GM21381 (cell line): ENCODE measurements at regions not wholly inside any gene's neighbourhood (a gene's known extent, or its start where the extent isn't known, plus 50 kb on each side); places are given as distances from the start of the nearest gene placed in this dataset.
"Not testable (repeated sequence)": the region's sequence is repeated elsewhere in the genome, so short reads cannot be mapped to it uniquely, and the experiment has no call there.

Source experiments
- ATAC-seq: cut with Tn5 transposase; IDR thresholded peaks from one replicate; pipeline ENCODE4 v1.9.1; 2021; ENCODE audit warnings: mild to moderate bottlenecking, moderate library complexity; ENCODE audit not compliant: unreplicated experiment

DNA sequence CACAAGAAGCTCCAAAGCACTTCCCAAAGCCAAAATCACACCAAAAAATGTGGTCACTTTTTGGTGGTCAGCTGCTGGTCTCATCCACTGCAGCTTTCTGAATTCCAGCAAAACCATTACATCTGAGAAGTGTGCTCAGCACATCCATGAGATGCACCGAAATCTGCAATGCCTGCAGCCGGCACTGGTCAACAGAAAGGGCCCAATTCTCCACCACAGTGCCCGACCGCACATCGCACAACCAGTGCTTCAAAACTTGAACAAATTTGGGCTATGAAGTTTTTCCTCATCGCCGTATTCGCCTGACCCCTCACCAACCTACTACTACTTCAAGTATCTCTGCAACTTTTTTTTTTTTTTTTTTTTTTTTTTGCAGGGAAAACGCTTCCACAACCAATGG is 89.9 kb upstream of the LUZP2 start:
- no peak for ATAC-seq

GRCh38 chr11:24407733-24408132 is 89.1 kb upstream of the LUZP2 start:
- ATAC-seq, result no peak

DNA sequence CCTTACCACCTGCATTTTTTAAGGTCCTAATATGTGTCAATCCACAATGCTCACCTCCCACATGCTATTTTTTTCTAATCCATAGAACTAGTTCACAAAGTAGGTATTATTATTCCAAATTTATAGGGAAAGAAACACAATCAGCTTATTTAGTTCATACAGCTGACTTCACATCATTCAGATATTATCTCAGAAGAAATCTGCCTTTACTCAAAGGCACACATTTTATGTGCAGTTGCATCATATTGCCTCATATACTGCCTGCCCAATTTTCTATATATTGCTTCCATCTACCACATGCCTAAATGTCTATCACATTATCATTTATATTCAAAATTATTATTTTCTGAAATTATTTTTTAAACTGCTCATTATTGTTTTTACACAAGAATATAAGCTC is 88.7 kb upstream of the LUZP2 start:
- no peak for ATAC-seq

GRCh38 chr11:24411791-24412190 is 85.1 kb upstream of the LUZP2 start:
- no peak for ATAC-seq

- ATAC-seq, result no peak
These were observed 84.1 kb upstream of the LUZP2 start for GRCh38 chr11:24412722-24413121.

GRCh38 chr11:24413391-24413790 is 83.5 kb upstream of the LUZP2 start:
- ATAC-seq, result no peak

- ATAC-seq, result not testable (repeated sequence)
These were observed 80.8 kb upstream of the LUZP2 start for GRCh38 chr11:24415955-24416636.

DNA sequence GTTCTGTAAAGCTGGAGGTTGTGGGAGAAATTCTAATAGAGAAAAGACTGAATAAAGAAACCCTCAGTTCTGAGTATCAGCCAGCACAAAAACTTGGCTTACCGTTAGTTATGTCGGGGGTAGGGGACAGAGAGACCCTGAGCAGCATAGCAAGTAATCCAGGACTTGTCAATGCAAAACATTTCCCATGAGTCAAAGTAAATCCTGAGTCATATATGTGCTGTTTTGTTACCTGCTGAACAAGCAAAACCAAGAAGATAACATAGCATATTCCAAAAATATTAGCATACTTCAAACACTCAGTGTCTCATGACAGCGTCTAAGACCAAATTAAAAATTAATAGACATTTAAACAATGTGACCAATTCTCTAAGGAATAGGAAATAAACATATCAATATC is 75.1 kb upstream of the LUZP2 start:
- no peak for ATAC-seq

GRCh38 chr11:24422376-24422775 is 74.5 kb upstream of the LUZP2 start:
- no peak for ATAC-seq

DNA sequence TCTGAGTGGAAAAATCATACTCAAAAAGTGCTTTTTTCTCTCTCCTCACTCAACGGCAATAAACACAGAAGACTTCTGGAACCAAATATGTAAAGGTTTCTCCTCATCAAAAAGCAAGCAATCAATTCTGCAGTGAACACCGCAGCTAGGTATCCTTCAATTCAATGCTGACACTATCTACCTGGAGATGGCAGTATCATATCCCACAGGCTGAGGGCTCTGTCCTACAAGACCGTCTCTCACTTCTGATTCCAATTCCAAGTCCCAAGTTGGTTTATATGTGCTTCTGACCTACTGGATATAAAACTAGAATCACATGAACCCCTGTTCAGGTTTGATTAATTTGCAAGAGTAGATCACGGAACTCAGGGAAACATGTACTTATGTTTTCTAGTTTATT is 59.7 kb upstream of the LUZP2 start:
- ATAC-seq, result no peak
